HEK293T (cell line): ENCODE measurements at regions not wholly inside any gene's neighbourhood (a gene's known extent, or its start where the extent isn't known, plus 50 kb on each side); places are given as distances from the start of the nearest gene placed in this dataset.

ENCODE experiments used
- FOXK2 ChIP-seq: fragments of 450-650 bp; IDR thresholded peaks from 2 replicates; pipeline ENCODE4 v1.6.1; 2016; ENCODE audit warnings: mild to moderate bottlenecking
- FOXM1 ChIP-seq: fragments of 450-650 bp; IDR thresholded peaks from 2 replicates; pipeline ENCODE4 v1.6.1; 2017; ENCODE audit warnings: mild to moderate bottlenecking, borderline replicate concordance
- ZNF384 ChIP-seq: fragments of 450-650 bp; IDR thresholded peaks from 2 replicates; pipeline ENCODE4 v1.6.1; 2016

- TF ChIP-seq FOXK2 (no peak), FOXM1 (no peak), ZNF384 (no peak)
These were observed 80.1 kb upstream of the AUTS2 start for GRCh38 chr7:69517985-69518704.
